Epithelial cell of proximal tubule (primary cell): ENCODE measurements at regions not wholly inside any gene's neighbourhood (a gene's known extent, or its start where the extent isn't known, plus 50 kb on each side); places are given as distances from the start of the nearest gene placed in this dataset.

Source experiments
- DNase-seq: peaks from one replicate; pipeline ENCODE4 v3.0.0-alpha.2; 2011; ENCODE audit warnings: low read depth
- H3K4me3 ChIP-seq: 2 replicates; pipeline ENCODE4 v1.5.1; 2011; ENCODE audit warnings: low read depth, mild to moderate bottlenecking, low read length
- TF ChIP-seq, protein P1 (sequence below): conservative IDR thresholded peaks from 2 replicates; pipeline ENCODE4 v1.5.1; 2012; ENCODE audit warnings: low read depth, mild to moderate bottlenecking, low read length

DNA sequence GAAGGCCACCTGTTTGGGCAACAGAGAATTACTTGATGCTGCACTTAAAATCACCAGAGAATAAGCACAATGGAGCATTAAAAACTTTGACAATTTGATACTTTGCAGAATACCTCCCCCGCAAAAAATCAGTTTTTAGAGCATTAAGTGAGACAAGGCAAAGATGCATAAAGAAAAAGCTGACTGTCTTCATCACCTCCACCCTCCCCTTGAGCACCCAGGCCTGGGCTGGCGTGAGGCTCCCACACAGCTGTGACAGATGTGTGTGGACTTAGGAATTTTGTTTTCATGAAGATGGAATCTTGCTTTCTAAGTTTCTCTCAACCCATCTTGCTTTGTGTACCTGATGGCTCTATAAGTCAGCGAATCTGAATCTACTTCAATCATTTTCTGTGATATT, 242.2 kb downstream of the EMX2 start:
- DNase-seq, result no peak
- no peak overlapping the region for H3K4me3 ChIP-seq
- TF ChIP-seq, protein P1, sequence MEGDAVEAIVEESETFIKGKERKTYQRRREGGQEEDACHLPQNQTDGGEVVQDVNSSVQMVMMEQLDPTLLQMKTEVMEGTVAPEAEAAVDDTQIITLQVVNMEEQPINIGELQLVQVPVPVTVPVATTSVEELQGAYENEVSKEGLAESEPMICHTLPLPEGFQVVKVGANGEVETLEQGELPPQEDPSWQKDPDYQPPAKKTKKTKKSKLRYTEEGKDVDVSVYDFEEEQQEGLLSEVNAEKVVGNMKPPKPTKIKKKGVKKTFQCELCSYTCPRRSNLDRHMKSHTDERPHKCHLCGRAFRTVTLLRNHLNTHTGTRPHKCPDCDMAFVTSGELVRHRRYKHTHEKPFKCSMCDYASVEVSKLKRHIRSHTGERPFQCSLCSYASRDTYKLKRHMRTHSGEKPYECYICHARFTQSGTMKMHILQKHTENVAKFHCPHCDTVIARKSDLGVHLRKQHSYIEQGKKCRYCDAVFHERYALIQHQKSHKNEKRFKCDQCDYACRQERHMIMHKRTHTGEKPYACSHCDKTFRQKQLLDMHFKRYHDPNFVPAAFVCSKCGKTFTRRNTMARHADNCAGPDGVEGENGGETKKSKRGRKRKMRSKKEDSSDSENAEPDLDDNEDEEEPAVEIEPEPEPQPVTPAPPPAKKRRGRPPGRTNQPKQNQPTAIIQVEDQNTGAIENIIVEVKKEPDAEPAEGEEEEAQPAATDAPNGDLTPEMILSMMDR, result no peak

DNA sequence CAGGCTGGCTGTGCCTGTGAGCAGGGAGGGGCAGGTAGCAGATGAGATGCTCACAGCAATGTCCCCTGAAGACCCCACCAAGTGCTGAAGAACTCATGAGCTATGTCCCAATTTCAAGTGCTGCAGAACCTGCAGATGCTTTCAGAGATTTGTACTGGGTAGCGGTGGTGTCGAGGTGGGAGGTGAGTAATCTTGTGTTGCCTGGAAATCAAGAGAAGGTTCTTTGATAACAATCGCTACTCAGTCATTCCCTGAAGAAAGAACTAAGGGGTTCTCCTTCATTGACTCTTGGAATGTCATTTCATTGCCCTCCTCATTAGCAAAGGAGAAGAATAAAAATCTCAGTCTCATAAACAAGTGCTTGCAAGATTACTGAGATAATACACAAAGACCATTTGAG, 246.4 kb downstream of the EMX2 start:
- DNase-seq, result no peak
- TF ChIP-seq, protein P1, result no peak
- H3K4me3 ChIP-seq, result no peak overlapping the region

DNA sequence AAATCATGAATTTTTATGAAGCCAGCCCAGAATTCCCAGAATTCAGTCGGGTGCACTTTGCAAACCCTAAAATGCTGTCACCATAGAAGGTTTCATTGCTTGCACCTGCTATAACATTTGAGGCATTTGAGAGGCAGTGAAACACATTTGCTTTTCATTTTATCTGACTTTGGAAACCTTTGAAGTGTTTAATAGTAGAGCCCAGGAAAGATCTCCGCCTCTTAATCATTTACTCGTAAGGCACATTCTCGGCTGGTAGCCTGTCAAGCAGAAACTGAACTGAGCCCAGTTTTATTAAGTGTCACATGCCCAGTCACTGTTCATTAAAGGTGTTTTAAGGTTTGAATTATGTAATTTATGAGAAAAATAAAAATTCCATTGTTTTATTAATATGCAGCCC, 247.6 kb downstream of the EMX2 start:
- peak; percentile 63 for DNase-seq
- TF ChIP-seq, protein P1, result no peak
- H3K4me3 ChIP-seq, result no peak overlapping the region

DNA sequence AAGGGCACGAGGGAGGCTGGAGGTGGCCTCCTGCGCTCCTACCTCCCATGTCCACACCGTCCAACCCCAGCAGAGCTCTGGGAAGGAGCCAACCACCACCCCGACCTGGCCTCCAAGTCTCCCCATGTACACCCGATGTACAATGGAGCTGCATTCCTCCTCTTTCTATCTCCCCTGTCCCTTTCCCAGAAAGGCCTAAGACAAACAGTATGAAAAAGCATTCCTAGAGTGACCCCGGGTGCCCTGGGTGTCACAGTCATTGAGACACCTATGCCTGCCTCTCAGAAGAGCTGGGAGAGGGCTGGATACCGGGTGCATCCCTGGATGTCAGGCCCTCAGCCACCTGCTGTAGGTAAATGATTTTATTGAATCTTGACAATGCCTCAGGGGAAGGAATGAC, 248.1 kb downstream of the EMX2 start:
- TF ChIP-seq, protein P1, result no peak
- no peak overlapping the region for H3K4me3 ChIP-seq
- no peak for DNase-seq

DNA sequence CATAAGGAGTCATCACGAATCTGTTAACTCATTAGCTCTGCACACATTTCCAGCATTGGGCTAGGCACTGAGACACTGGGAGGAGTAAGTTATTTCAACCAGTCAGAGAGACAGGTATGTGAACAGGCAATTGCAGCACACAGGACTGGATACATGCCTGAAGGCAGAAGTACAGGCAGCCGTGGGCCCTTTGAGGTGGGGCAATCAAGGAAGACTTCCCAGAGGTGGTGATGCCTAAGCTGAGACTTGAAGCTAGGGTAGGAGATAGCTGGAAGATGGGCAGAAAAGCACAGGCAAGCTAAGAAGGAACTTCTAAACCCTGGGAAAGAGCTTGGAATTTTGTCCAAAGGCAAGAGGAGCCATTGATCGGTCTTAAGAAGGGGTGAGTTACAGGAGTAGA, 249.7 kb downstream of the EMX2 start:
- TF ChIP-seq, protein P1, result no peak
- H3K4me3 ChIP-seq, result no peak overlapping the region
- DNase-seq, result no peak

DNA sequence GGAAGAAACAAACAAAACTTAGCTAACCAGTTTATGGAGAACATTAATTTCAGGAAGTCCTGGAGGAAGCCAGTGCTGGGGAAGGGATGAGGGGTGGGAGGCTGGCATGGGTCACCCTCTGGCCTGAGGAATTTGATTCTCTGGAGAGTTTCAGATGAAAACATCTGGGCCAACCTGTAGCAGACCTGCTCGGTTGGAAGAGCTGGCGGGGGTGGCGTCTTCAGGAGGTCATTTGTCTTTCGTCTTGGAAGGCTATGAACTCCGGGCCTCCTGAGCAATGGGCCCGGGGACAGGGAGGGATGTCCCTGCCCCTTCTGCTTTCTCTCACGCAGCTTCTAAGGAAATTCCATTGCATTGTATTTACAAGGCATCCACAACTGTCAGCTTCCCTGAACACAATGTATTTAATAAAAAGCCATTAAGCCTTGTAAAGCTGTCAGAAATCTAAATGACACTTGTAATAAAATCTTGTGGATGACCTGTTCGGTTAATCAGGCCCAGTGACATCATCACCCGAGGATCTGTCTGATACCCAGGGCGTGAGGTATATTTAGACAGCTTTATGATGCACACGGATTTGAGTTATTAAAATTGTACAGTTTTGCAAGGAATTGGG, 250.5 kb downstream of the RAB11FIP2 start:
- H3K4me3 ChIP-seq, result no peak overlapping the region
- DNase-seq, result no peak
- TF ChIP-seq, protein P1, result no peak

DNA sequence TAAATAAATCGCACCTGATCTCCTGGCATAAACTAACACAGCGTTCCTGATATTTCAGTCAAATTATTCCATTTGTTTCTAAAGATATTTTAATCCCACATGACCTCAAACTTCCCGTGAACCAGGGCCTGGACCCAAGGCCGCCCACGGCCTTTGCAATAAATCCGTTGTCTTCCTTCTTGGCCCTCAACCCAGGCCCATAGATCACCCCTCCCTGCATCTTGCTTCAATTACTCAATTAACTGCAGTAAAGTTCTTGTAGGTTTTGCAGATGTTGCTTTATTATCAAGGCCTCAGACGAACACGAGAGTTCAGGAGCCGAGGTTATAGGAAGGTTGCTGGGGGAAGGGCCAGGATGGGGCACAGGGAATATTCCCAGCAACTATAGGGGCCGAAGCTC, 249.4 kb downstream of the RAB11FIP2 start:
- no peak for DNase-seq
- TF ChIP-seq, protein P1, result no peak
- no peak overlapping the region for H3K4me3 ChIP-seq
